Dedifferentiated amniotic fluid mesenchymal stem cell (primary cell): ENCODE measurements at regions not wholly inside any gene's neighbourhood (a gene's known extent, or its start where the extent isn't known, plus 50 kb on each side); places are given as distances from the start of the nearest gene placed in this dataset.
"Not testable (repeated sequence)": the region's sequence is repeated elsewhere in the genome, so short reads cannot be mapped to it uniquely, and the experiment has no call there.

Experiments
- DNase-seq: peaks from one replicate; pipeline ENCODE4 v3.0.0-alpha.2; 2016; ENCODE audit errors: extremely low spot score

DNA sequence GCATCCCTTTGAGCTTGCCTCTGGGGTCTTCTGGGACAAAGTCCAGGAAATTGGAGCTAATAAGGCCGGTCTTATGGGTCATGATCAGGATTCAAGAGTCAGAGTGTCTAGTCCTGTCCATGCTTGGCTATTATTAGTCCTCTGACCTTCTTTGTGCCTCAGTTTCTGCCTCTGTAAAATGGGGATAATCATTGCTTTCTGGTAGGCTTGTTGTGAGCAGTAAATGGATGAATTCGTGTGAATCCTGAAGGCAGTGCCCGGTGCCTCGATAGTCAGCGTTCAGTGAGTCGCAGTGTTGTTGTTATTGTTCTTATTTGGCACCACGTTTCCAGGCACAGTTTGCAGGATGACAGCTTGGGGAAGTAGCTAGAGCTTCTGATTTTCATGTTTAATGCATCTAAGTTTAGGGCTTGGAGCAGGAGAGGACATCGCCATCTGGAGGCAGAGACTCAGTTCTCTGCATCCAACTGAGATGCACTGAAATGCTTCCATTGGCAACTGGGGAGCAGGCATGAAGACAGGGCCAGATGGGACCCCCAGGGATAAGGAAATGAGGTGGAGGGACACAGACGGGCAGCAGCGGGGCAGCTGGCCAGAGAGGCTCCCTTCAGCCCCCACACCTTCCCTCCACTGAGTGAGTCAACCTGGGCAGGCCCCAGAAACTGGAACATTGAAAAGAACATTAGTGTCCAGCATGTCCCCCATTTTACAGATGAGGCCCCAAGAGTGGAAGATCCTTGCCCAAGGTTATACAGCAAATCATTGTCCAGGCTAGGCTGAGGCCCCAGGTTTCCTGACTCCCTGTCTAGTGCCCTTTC lies 160.3 kb downstream of the PTPRU start:
- DNase-seq: no peak

DNA sequence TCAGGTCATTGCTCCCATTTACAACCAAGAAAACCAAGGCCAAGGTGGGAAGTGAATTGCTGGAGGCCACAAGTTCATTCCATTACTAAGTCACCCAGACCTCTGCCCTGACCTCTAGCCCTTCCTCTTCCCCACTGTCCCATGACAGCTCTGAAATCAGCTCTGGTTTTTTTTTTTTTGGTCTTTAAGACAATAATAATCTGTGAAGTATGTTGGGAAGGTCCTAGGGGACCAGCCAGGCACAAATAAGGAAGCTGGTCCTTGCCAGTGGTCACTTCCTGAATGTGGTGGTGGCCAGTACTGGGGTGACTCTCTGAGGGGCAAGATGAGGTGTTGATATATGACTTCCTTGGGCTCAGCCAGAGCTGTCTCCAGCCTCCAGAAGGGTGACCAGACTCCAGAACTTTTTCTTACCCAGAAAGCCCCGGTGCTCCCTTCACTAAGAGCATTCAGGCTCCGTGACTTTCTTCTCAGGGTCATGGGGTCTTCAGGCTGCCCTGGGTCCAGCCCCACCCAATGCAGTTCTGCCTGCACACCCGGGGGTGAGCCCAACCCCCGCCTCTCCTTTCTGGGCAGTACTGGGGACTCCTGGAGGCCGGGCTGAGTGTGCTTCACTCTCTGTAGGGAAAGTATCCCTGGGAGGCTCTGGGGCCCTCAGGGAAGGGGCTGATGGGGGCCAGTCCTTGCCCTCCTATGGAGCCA lies 159.6 kb downstream of the PTPRU start:
- DNase-seq: no peak

DNA sequence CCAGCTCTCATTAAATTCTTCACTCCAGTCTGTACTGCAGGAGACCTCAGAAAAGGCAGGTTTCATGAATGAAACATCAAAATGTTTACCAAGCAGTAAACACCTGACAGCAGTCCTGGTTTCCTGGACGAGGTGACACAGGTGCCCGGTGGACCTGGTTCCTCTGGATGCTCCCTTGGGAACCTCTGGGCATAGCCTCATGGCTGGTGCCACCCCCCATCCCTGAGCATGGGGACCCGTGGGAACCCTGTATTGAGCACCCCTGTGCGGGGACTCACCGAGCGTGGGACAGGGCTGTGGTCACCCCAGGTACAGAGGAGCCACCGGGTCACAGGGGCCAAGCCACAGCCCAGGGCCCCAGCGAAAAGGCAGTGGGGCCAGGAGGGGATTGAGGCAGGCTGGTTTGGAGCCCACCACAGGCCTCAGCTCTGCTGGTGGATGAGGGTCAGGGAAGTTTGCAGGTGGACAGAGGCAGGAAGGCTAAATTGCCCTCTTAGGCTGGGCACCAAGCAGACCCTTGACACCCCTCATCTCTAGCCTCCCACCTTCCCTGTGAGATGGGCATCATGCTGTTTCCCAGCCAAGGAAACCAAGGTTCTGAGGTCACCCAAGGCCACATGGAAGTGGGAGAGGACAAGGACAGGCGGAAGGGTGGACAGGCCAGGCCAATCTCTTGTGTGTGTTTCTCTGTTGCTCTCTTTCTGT lies 158.4 kb downstream of the PTPRU start:
- DNase-seq: no peak

DNA sequence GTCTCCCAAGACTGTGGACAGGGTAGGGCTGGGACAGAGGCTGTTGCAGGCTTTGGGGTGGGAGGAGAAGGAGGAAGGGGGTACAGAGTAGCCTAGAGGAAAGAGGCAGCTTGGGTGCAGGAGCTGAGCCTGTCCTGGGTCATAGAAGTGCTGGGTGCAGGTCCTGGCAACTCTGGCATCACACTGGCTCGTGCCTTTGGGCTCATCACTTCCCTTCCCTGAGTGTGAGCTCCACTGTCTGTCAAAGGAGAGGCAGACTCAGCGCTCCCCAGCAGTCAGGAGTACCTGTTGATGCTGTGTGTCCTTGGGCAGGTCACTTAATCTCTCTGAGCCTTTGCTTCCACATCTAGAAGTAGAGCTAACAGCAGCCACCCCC lies 157.1 kb downstream of the PTPRU start:
- DNase-seq: no peak

DNA sequence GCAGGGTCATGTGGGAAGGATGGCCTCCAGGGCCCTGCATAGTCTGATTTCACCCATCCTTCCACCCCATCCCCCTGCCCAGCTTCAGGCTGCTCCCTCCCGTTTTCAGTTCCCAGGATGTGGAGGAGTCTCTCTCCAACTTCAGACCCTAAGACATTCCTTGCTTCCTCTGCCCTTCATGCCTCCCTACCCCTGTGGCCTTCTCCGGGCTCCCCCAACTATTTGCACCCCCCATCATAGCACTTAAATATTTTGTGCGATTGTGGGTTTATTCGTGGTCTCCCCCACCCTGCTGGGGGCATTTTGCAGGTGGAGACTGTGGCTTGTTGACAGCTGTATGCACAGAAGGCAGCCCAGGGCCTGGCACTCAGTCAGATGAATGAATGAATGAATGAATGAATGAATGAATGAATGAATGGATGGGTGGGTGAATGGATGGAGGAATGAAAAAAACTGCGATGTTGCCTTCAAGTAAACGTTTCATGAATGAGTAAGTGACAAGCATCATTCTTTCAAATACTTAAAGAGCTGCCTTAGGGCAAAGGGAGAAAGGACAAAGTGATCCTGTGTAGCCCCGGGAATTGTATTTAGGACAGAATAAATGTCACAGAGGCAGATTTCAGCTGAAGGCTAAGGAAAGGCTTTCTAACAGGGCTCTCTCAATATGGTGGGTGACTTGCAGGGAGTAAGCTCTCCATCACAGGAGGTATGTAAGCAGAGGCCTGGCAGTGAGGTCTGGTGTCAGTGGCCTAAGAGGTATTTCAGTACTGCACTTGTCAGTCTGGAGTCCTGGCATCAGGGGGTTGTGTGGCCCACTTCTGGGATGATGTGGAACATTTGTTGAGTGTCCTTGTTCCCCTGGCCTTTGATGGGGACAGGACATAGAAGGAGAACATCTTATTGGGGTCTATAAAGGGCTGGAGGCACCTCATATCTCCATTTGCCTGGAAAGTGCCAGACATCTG lies 156.4 kb downstream of the PTPRU start:
- no peak for DNase-seq

DNA sequence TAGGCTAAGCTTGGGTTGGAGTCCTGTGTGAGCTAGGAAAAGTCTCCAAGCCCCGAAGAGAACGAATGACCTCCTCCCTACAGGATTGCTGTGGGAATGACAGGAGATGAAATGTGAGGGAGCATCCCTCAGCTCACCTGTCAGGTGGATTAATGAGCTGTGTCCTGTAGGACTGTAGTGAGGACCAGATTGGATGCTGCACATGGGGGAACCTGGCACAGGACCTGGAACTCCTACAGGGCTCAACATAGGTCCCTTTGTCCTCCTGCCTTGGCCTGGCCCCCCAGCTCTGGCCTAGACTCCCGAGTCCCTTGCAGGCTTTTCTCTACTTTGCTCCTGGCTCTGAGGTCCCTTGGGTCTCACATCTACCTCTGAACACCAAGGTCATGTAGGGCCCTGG lies 155.7 kb downstream of the PTPRU start:
- no peak for DNase-seq

DNA sequence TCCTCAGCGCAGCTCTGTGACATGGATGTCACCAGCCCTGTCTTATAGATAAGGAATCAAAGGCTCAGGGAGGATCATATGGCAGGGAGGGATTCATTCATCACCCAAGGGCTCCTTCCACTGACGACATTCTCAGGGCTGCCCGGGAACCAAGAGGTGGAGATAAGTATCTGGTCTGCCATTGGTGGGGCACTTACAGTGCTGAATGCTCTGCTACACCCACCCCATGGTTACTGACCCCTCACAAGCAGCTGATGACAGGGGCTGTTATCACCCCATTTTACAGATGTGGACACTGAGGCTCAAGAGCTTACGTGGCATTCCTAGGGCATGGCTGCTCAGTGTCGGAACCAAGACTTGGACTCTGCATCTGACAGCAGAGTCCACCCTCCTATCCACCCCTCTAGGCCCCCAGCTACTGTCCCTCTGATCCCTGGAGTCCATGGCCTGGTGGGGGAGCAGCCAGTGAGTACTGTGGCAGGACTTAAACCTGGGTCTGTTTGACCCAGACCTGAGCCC lies 155.1 kb downstream of the PTPRU start:
- no peak for DNase-seq

DNA sequence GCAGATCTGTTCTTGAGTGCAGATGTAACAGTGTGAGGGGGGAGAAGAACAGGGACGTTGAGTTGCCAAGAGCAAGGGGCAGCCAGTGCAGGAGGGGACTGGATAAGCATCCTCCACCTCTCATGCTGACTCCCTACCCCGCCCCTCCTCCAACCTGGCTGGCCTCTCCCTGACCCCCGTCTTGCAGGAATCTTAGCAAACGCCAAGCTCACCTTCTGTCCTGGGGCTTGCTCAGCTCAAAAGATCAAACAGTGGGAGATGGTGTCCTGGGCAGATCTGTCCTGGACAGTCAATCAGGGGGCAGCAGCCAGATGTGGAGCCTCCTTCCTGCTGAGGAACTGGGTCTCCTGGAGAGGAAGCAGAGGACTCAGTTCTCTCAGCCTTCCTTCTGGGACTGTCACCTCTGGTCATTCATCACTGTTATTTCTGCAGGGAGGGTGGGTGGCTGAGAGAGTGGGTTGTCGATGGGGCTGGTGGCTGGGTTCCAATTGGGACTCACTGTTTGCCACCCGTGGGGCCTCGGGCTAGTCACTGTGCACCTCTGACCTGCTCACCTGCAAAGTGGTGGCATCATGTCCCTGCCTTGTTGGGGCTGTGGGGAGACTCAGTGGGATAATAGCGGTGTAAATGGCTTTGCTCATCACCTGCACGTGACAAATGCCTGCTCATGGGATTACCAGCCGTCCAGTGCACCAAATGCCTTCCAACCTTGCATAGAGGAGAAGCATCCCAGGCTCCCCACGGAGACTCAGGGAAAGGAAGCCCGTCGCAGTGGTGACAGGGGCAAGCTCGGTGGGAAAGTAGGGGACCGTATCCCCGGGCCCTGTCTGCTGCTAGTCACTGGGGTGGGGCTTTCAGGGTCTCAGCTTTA lies 154.4 kb downstream of the PTPRU start:
- no peak for DNase-seq

DNA sequence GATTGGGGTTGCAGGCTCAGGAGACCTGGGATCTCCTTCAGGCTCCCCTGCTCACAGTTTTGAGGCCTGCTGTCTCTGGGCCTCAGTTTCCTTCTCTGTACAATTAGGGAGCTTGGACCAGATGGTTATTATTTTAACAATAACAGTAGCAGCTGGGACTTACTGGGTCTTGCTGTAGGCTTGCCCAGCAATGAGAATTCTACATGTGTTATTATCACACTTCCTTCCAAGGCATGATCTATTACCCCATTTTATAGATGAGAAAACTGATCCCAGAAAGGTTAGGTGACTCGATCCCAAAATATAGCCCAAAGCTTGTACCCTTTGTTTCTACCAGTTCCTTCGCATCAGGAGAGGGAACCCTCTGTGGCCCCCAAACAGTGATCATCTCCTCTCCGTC lies 153.8 kb downstream of the PTPRU start:
- no peak for DNase-seq

DNA sequence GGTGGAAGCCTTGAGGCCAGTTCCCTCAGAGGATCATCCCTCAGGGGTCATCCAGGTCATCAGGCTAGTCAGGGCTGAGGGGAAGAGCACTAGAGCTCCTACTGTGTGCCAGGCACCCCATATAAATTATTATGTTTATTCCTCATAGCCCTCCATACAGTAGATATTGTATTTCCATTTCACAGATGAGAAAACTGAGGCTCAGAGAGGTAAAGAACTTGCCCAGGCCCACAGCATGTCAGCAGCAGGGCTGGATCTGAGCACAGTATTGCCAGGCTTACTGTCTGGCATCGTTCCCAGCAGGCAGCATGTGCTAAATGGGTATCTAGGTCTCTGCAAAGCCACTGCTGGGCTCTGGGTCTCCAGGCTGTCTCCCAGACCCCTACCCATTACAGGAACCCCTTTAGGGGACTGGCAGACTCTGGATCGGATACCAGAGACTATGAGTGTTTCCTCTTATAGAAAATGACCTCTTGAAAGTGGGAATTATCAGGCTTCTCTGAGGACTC lies 153.3 kb downstream of the PTPRU start:
- DNase-seq: no peak

DNA sequence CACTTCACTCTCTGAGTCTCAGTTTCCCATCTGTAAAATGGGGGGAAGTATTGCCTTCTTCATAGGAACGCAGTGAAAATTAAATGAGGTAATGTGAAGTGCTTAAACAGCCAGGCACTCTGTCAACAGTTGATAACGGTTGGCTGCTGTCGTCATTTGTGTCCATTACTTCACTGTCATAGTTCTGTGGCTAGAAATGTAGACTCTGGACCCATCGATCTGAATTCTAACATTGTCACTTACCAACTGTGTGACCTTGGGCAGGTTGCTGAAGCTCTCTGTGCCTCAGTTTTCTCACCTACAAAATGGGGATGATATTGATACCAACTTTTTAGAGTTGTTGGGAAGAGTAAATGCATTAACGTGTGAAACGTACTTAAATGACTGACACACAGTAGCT lies 152.6 kb downstream of the PTPRU start:
- no peak for DNase-seq

DNA sequence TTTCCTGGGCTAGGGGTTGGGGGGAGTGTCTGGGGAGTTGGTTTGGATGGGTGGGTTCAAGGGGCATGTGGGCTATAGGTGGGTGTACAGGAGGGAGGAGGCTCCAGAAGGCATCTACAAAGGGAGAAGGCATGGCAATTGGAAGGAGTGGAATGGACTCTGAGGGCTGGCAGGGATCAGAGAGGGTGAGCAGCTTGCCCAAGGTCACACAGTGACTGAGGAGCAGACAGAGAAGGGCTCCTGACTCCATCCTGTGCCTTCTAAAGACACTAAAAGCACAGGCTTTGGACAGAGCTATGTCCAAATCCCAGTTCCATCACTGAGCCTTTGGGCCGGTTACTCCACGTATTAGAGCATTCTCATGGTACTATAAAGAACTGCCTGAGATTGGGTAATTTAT lies 151.8 kb downstream of the PTPRU start:
- DNase-seq: no peak

DNA sequence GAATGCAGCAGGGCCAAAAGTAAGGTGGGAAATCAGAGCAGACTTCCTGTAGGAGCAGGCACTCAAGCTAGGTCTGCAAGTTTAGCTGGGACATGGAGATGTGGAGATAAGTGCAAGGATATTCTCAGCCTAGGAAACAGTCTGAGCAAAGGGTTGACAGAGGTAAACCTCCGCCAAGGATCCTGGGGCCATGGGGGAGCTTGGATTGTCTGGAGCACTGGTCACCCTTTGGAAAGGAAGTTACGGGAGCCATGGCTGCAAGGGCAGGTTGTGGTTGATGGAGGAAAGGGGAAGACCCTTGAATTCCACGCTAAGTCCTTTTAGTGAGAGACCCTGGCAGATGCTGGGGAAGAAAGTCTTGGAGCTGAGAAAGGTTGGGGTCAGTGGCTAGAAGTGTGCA lies 150.9 kb downstream of the PTPRU start:
- DNase-seq: no peak

DNA sequence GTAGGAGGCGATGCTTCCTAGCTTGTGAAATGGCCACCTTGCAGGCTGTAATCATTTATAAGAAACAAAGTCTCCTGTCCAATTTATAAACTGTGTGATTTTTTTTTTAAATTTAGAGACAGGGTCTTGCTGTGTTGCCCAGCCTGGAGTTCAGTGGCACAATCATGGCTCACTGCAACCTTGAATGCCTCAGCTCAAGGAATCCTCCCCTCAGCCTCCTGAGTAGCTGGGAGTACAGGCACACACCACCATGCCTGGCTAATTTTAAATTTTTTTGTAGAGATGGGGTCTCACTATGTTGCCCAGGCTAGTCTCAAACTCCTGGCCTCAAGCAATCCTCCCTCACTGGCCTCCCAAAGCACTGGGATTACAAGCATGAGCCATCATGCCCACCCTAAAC lies 150.1 kb downstream of the PTPRU start:
- DNase-seq: not testable (repeated sequence)

DNA sequence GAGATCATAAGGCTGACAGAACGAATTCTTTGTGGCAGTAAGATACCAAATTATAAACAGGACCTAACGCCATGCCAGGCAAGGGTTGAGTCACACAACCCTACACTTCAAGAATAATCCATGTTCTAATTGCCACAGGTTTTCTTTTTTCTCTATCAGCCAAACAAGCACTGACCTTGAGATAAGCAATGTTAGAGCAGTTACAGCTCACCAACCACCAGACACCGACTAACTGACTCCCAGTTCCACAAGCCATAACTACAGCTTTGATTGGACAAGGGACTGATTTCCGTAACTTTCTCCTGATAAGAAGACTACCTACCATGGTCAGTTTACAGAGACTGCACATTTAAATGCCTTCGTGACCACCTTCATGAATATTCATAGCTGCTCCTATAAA lies 149.6 kb downstream of the PTPRU start:
- no peak for DNase-seq

DNA sequence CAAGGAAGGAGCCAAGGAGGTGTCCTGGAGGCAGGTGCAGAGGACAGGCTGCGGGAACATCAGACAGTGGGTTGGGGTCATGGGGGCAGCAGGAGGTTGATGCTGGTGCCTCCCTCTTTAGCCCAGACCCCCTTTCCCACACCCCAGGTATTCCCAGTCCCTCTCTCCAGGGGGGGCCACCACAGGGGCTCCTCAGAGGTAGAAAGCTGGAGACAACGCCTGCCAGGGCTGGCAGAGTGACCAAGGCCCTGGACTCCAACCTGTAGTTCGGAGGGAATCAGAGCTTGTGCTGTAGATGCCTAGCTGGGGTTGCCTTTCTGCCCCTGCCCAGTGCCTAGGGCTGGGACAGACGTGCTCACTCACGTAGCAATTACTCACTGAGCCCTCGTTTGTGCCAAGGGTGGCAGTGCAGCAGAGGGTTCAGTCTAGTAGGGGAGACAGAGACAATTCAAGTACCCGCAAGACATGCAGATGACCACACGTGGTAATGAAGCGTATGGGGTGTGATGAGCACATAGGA lies 148.2 kb downstream of the PTPRU start:
- no peak for DNase-seq

DNA sequence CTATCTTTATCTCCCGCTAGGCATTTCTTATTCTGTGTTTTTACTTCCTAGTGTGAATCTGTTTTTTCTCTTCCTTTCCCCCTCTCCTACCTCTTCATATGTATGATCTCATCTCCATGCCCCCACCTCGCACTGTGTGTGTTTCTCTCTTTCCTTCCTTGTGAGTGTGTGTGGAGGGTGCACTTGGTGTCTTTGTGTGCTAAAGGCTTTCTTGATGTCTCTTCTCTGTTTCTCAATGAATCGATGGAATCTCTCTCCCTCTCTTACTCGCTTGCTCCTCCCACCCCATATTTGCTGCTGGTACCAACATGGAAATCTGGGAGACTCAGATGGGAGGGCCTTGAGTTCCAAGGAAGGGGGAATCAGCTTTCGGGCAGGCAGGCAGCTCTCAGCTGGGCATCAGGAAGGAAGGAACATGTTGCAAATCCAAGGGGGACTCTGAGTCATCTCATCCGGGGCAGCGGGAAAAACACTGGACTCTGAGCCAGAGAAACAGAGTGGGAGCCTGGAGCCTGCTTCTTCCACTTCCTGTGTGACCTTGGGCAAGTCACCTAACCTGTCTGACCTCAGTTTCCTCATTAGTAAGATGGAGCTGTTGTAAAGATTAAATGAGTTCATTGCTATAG lies 147.5 kb downstream of the PTPRU start:
- DNase-seq: no peak

DNA sequence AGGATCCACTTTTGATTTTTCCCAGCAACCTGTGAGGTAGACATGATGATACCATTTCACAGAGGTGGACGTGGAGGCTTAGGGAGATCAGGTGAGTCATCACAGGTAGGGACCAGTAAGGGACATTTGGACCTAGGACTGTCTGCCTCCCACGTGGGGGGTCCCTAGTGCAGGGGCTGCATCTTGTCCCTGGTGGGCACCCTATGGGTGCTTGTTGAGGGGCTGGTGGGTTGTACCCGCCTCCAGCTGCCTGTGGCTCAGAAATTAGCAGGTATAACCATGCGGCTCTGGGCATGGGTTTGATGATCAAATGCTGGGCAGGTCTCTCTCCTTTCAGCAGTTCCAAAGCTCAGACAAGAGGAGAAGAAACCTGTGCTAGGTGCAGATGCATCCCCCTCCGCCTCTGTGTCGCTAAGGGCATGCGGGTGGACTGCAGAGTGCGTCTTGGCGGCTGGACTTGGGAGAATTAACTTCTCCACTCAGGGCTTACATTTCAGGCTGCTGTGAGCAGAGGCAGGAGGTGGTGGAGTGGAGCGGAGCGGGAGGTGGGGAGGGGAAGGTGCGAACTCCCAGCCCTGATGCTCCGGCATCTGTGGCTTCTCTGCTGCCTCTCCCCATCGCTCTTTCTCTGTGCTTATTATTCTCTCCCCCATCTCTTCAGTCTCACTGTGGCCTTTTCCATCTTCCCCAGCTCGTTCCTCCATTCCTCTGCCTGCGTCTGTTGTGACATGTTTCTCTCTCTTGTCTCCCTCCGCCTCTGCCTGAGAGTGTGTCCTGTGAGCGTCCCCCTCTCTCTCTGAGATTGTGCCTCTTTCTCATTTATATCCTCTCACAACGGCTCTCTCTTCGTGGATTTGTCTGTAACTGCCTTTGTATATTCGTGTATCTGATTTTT lies 146.8 kb downstream of the PTPRU start:
- no peak for DNase-seq

DNA sequence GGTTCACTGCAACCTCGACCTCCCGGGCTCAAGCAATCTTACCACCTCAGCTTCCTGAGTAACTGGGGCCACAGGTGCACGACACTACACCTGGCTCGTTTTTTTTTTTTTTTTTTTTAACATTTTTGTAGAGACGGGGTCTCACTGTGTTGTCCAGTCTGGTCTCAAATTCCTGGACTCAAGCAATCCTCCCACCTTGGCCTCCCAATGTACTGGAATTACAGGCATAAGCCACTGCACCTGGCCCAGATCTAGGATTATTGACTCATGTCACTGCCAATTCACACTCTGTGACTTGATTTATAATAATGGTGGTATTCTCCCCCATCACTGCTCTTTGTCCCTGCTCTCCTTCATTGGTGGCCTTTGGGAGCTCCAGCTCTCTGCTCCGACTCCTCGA lies 145.1 kb downstream of the PTPRU start:
- no peak for DNase-seq
